HEK293 (cell line): ENCODE measurements at regions not wholly inside any gene's neighbourhood (a gene's known extent, or its start where the extent isn't known, plus 50 kb on each side); places are given as distances from the start of the nearest gene placed in this dataset.

Source experiments
- CTCF ChIA-PET: fragments of 350-600 bp; formaldehyde crosslinking; extraction: SDS; loops from one replicate; lab custom pipeline; 2021; ENCODE audit warnings: antibody characterized with exemption; lab: Yijun Ruan, JAX
- POLR2A ChIA-PET: fragments of 300-600 bp; formaldehyde crosslinking; extraction: SDS; loops from one replicate; lab custom pipeline; 2020; ENCODE audit warnings: antibody characterized with exemption, inconsistent platforms; lab: Yijun Ruan, JAX
- H3K27ac ChIP-seq: fragments of 200-500 bp; sonication (Bioruptor generic); 2 replicates; pipeline ENCODE4 v1.5.1; 2014; ENCODE audit warnings: low read depth, low read length, control low read depth, inconsistent platforms; ENCODE audit errors: extremely low read depth
- H3K36me3 ChIP-seq, 2 experiments: fragments of 200-500 bp in 1 of 2; sonication (Bioruptor generic) in 1 of 2; 1 replicate in 1 of 2; 2 replicates in 1 of 2; pipeline ENCODE4 v1.5.1; 2014 to 2017; ENCODE audit warnings: inconsistent platforms in 2 of 2, low read length in 2 of 2; ENCODE audit not compliant: control insufficient read depth in 2 of 2, insufficient read depth in 1 of 2
- H3K4me1 ChIP-seq: fragments of 200-500 bp; sonication (Bioruptor generic); 2 replicates; pipeline ENCODE4 v1.5.1; 2014; ENCODE audit warnings: mild to moderate bottlenecking, low read length, inconsistent platforms; ENCODE audit not compliant: control insufficient read depth, insufficient read depth
- H3K4me3 ChIP-seq: 2 replicates; pipeline ENCODE4 v1.5.1; 2011; ENCODE audit warnings: low read depth, mild to moderate bottlenecking, control low read depth, low read length, moderate library complexity
- H3K9me3 ChIP-seq: fragments of 200-500 bp; sonication (Bioruptor generic); 2 replicates; pipeline ENCODE4 v1.5.1; 2014; ENCODE audit warnings: low read depth, low read length, inconsistent platforms; ENCODE audit not compliant: control insufficient read depth, insufficient read depth
- BCL11B ChIP-seq: fragments of 450-650 bp; formaldehyde crosslinking; IDR thresholded peaks from 2 replicates; pipeline ENCODE4 v1.5.1; 2016; ENCODE audit warnings: low read depth, missing biosample characterization, missing genetic modification characterization
- EGR2 ChIP-seq: fragments of 450-650 bp; formaldehyde crosslinking; IDR thresholded peaks from 2 replicates; pipeline ENCODE4 v1.5.1; 2016; ENCODE audit warnings: low read depth, missing biosample characterization, missing genetic modification characterization
- KLF7 ChIP-seq: fragments of 450-650 bp; formaldehyde crosslinking; IDR thresholded peaks from 2 replicates; pipeline ENCODE4 v1.5.1; 2016; ENCODE audit warnings: missing biosample characterization, missing genetic modification characterization, borderline replicate concordance
- MEIS1 ChIP-seq: sonication (generic); formaldehyde crosslinking; IDR thresholded peaks from 2 replicates; pipeline ENCODE4 v1.8.1; 2022; ENCODE audit warnings: missing genetic modification reagents, mild to moderate bottlenecking, borderline replicate concordance
- MZF1 ChIP-seq: fragments of 450-650 bp; formaldehyde crosslinking; IDR thresholded peaks from 2 replicates; pipeline ENCODE4 v1.5.1; 2017; ENCODE audit warnings: missing biosample characterization, missing genetic modification characterization, borderline replicate concordance
- OVOL3 ChIP-seq: fragments of 450-650 bp; formaldehyde crosslinking; IDR thresholded peaks from 2 replicates; pipeline ENCODE4 v1.5.1; 2016; ENCODE audit warnings: missing biosample characterization, missing genetic modification characterization
- PRDM1 ChIP-seq: fragments of 450-650 bp; formaldehyde crosslinking; IDR thresholded peaks from 2 replicates; pipeline ENCODE4; 2016; ENCODE audit warnings: missing biosample characterization, missing genetic modification characterization
- PRDM10 ChIP-seq: fragments of 450-650 bp; formaldehyde crosslinking; IDR thresholded peaks from 2 replicates; pipeline ENCODE4 v1.5.1; 2016; ENCODE audit warnings: missing biosample characterization, missing genetic modification characterization
- SCRT1 ChIP-seq: fragments of 450-650 bp; formaldehyde crosslinking; IDR thresholded peaks from 2 replicates; pipeline ENCODE4 v1.5.1; 2016; ENCODE audit warnings: missing biosample characterization, missing genetic modification characterization, borderline replicate concordance
- SP7 ChIP-seq: fragments of 450-650 bp; formaldehyde crosslinking; IDR thresholded peaks from 2 replicates; pipeline ENCODE4 v1.5.1; 2016; ENCODE audit warnings: missing biosample characterization, missing genetic modification characterization
- TRIM28 ChIP-seq: IDR thresholded peaks from 2 replicates; pipeline ENCODE4 v1.6.1; 2011; ENCODE audit warnings: low read length, control low read depth, borderline replicate concordance
- ZBTB17 ChIP-seq: fragments of 450-650 bp; formaldehyde crosslinking; IDR thresholded peaks from 2 replicates; pipeline ENCODE4 v1.5.1; 2016; ENCODE audit warnings: missing biosample characterization, missing genetic modification characterization
- ZNF184 ChIP-seq: fragments of 450-650 bp; IDR thresholded peaks from 2 replicates; pipeline ENCODE4 v1.5.1; 2018; ENCODE audit warnings: missing biosample characterization, mild to moderate bottlenecking, missing genetic modification characterization
- ZNF274 ChIP-seq, 2 experiments: fragments of 200-500 bp in 1 of 2; fragments of 450-650 bp in 1 of 2; sonication (Bioruptor generic) in 1 of 2; formaldehyde crosslinking in 1 of 2; IDR thresholded peaks; 2 replicates each; pipeline versions ENCODE4 v1.5.1 to v1.6.1; 2014 to 2016; ENCODE audit warnings: borderline replicate concordance in 1 of 2, inconsistent platforms in 1 of 2, low read length in 1 of 2, missing biosample characterization in 1 of 2, missing genetic modification characterization in 1 of 2
- ZNF501 ChIP-seq: fragments of 450-650 bp; formaldehyde crosslinking; IDR thresholded peaks from 2 replicates; pipeline ENCODE4 v1.5.1; 2016; ENCODE audit warnings: missing biosample characterization, missing genetic modification characterization
- ZNF514 ChIP-seq: fragments of 450-650 bp; formaldehyde crosslinking; IDR thresholded peaks from 2 replicates; pipeline ENCODE4 v1.5.1; 2016; ENCODE audit warnings: missing biosample characterization, missing genetic modification characterization
- ZNF529 ChIP-seq: fragments of 450-650 bp; formaldehyde crosslinking; IDR thresholded peaks from 2 replicates; pipeline ENCODE4 v1.5.1; 2017; ENCODE audit warnings: missing genetic modification characterization, missing biosample characterization; ENCODE audit not compliant: insufficient replicate concordance
- ZNF560 ChIP-seq: fragments of 450-650 bp; formaldehyde crosslinking; IDR thresholded peaks from 2 replicates; pipeline ENCODE4 v1.5.1; 2017; ENCODE audit warnings: missing biosample characterization, missing genetic modification characterization, borderline replicate concordance
- ZNF639 ChIP-seq: fragments of 450-650 bp; formaldehyde crosslinking; IDR thresholded peaks from 2 replicates; pipeline ENCODE4 v1.5.1; 2016; ENCODE audit warnings: missing biosample characterization, missing genetic modification characterization
- ZNF670 ChIP-seq: fragments of 450-650 bp; formaldehyde crosslinking; IDR thresholded peaks from 2 replicates; pipeline ENCODE4 v1.5.1; 2016; ENCODE audit warnings: missing biosample characterization, missing genetic modification characterization, low read depth
- ZNF677 ChIP-seq: fragments of 450-650 bp; IDR thresholded peaks from 2 replicates; pipeline ENCODE4 v1.5.0; 2018; ENCODE audit warnings: missing biosample characterization, mild to moderate bottlenecking, missing genetic modification characterization, moderate library complexity
- ZNF76 ChIP-seq: fragments of 450-650 bp; formaldehyde crosslinking; IDR thresholded peaks from 2 replicates; pipeline ENCODE4; 2016; ENCODE audit warnings: low read depth, missing biosample characterization, missing genetic modification characterization, borderline replicate concordance
- ZNF830 ChIP-seq: fragments of 450-650 bp; IDR thresholded peaks from 2 replicates; pipeline ENCODE4 v1.5.0; 2018; ENCODE audit warnings: missing biosample characterization, missing genetic modification characterization, low read depth, mild to moderate bottlenecking, moderate library complexity
- ZNF837 ChIP-seq: fragments of 450-650 bp; formaldehyde crosslinking; IDR thresholded peaks from 2 replicates; pipeline ENCODE4 v1.5.1; 2016; ENCODE audit warnings: missing biosample characterization, missing genetic modification characterization
- ZNF843 ChIP-seq: fragments of 450-650 bp; formaldehyde crosslinking; IDR thresholded peaks from 2 replicates; pipeline ENCODE4 v1.5.1; 2016; ENCODE audit warnings: missing biosample characterization, missing genetic modification characterization

- TF ChIP-seq ZNF514 (tag by site-specific recombination) (no peak), KLF7 (tag by site-specific recombination) (no peak), MEIS1 (no peak), SCRT1 (tag by site-specific recombination) (no peak), ZNF670 (no peak), ZNF639 (tag by site-specific recombination) (no peak), ZNF843 (tag by site-specific recombination) (0 out of 2 replicates have a peak, but pooled peaks have one; percentile 32), PRDM10 (tag by site-specific recombination) (no peak), EGR2 (tag by site-specific recombination) (no peak), ZNF677 (no peak), ZNF837 (tag by site-specific recombination) (no peak), OVOL3 (tag by site-specific recombination) (no peak), ZNF501 (tag by site-specific recombination) (0 out of 2 replicates have a peak, but pooled peaks have one; percentile 34), PRDM1 (tag by site-specific recombination) (no peak), ZBTB17 (tag by site-specific recombination) (no peak), BCL11B (tag by site-specific recombination) (no peak), ZNF76 (tag by site-specific recombination) (no peak)
These were observed 240.8 kb upstream of the TMEM161B start (continued) for GRCh38 chr5:88509403-88509802.

DNA sequence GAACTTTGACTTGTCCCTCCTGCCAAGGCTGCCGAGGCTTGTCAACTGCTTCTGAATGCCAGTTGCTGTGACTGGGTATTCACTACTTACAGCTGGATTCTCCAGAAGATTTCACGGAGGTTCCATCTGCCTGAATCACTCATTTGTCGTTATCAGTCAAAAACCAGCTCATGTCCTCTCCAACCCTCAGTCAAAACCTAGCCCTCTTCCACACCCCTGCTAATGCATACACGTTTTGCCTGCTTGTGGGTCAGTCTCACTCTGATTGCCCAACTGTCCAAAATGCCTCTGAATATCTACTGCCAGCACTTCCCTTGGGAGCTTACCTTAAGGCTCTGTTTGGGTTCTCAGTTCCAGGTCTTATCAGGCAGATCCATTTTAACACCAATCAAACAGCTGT lies 238.6 kb upstream of the TMEM161B start:
- Histone ChIP-seq H3K4me3 (no peak overlapping the region), H3K36me3 (no peaks in the 10 kb centered on the region), H3K9me3 (no peaks in the 10 kb centered on the region)
- TF ChIP-seq ZNF274 (IDR thresholded peaks at IDR 0.05; ENCODE audit: low read length): no peak
- no peak for TF ChIP-seq ZNF274 (tag by site-specific recombination; IDR thresholded peaks at IDR 0.05; ENCODE audit: borderline replicate concordance)
- no peak for TF ChIP-seq ZNF529 (tag by site-specific recombination)
- no peak for TF ChIP-seq TRIM28
- no peak for TF ChIP-seq ZNF184 (tag by site-specific recombination)
- no peak for TF ChIP-seq SP7 (tag by site-specific recombination)
- no peak for TF ChIP-seq ZNF560
- no peak for TF ChIP-seq ZNF830
- TF ChIP-seq MZF1: no peak
- TF ChIP-seq BCL11B (tag by site-specific recombination): no peak
- TF ChIP-seq, all 188 proteins: peak for 0
- POLR2A ChIA-PET: no interaction called here
- Histone ChIP-seq H3K4me1 (peaks cover 15% of the 10 kb centered on the region), H3K27ac (no peak overlapping the region)
- CTCF ChIA-PET: interaction anchor here (0.6 to 0.8 kb wide), 3 partner anchors 26 to 183 kb away, joined by 3 to 4 read pairs (median 3); no protein-coding TSS in a partner anchor
